Liver (tissue), 8 donors: ENCODE measurements at regions not wholly inside any gene's neighbourhood (a gene's known extent, or its start where the extent isn't known, plus 50 kb on each side); places are given as distances from the start of the nearest gene placed in this dataset.

Source experiments
- DNase-seq: peaks from one replicate; pipeline ENCODE4 v3.0.0-alpha.2; 2017; ENCODE audit warnings: low spot score
- H3K27ac ChIP-seq, 2 donors: one replicate each; pipeline ENCODE4 v1.7.0; 2013; ENCODE audit warnings: inconsistent platforms in 2 of 2, low read length in 2 of 2, control low read depth in 1 of 2, low read depth in 1 of 2, mild to moderate bottlenecking in 1 of 2
- H3K27me3 ChIP-seq, 4 donors: one replicate each; pipeline versions ENCODE4 v1.6.1 to v1.7.0; 2013; ENCODE audit warnings: low read length in 3 of 4, inconsistent platforms in 1 of 4, mild to moderate bottlenecking in 1 of 4, moderate library complexity in 1 of 4; ENCODE audit not compliant: control insufficient read depth in 4 of 4, insufficient read depth in 4 of 4
- H3K36me3 ChIP-seq, 4 donors: one replicate each; pipeline versions ENCODE4 v1.6.1 to v1.7.0; 2013; ENCODE audit warnings: low read length in 3 of 4, mild to moderate bottlenecking in 3 of 4, low read depth in 1 of 4, moderate library complexity in 1 of 4; ENCODE audit not compliant: control insufficient read depth in 4 of 4, insufficient read depth in 3 of 4
- H3K4me1 ChIP-seq, 4 donors: one replicate each; pipeline versions ENCODE4 v1.6.1 to v1.7.0; 2013; ENCODE audit warnings: low read length in 3 of 4, mild to moderate bottlenecking in 3 of 4, moderate library complexity in 1 of 4; ENCODE audit not compliant: control insufficient read depth in 4 of 4, insufficient read depth in 4 of 4
- H3K4me3 ChIP-seq, 3 donors: one replicate each; pipeline versions ENCODE4 v1.6.1 to v1.7.0; 2013; ENCODE audit warnings: low read length in 3 of 3, control low read depth in 1 of 3, low read depth in 1 of 3, mild to moderate bottlenecking in 1 of 3
- H3K9ac ChIP-seq, 2 donors: one replicate each; pipeline ENCODE4 v1.7.0; 2013; ENCODE audit warnings: low read length in 2 of 2, mild to moderate bottlenecking in 2 of 2, moderate library complexity in 2 of 2, control low read depth in 1 of 2, low read depth in 1 of 2
- H3K9me3 ChIP-seq, 4 donors: one replicate each; pipeline versions ENCODE4 v1.6.1 to v1.7.0; 2013; ENCODE audit warnings: low read length in 3 of 4; ENCODE audit not compliant: control insufficient read depth in 4 of 4
- EGR1 ChIP-seq, 2 donors: IDR thresholded peaks; 2 replicates each; pipeline ENCODE4 v1.6.1; 2016 to 2018; ENCODE audit warnings: antibody characterized with exemption in 2 of 2, low read depth in 2 of 2
- FOXA1 ChIP-seq: IDR thresholded peaks from 2 replicates; pipeline ENCODE4 v1.6.1; 2016; ENCODE audit warnings: antibody characterized with exemption
- FOXA2 ChIP-seq: IDR thresholded peaks from 2 replicates; pipeline ENCODE4 v1.6.1; 2016; ENCODE audit warnings: antibody characterized with exemption
- GABPA ChIP-seq, 2 donors: IDR thresholded peaks in 1 of 2; conservative IDR thresholded peaks in 1 of 2; 2 replicates each; pipeline ENCODE4 v1.6.1; 2016; ENCODE audit warnings: antibody characterized with exemption in 2 of 2, mild to moderate bottlenecking in 1 of 2, moderate library complexity in 1 of 2
- HNF4A ChIP-seq, 2 donors: conservative IDR thresholded peaks; 2 replicates each; pipeline ENCODE4 v1.6.1; 2016; ENCODE audit warnings: antibody characterized with exemption in 2 of 2, mild to moderate bottlenecking in 2 of 2
- HNF4G ChIP-seq: IDR thresholded peaks from 2 replicates; pipeline ENCODE4 v1.6.1; 2016; ENCODE audit warnings: antibody characterized with exemption
- JUND ChIP-seq, 2 donors: IDR thresholded peaks; 2 replicates each; pipeline ENCODE4 v1.6.1; 2016; ENCODE audit warnings: antibody characterized with exemption in 2 of 2
- NR2F2 ChIP-seq: IDR thresholded peaks from 2 replicates; pipeline ENCODE4 v1.6.1; 2016; ENCODE audit warnings: antibody characterized with exemption
- RAD21 ChIP-seq, 2 donors: IDR thresholded peaks; 2 replicates each; pipeline ENCODE4 v1.6.1; 2016; ENCODE audit warnings: antibody characterized with exemption in 2 of 2, mild to moderate bottlenecking in 2 of 2
- RXRA ChIP-seq, 2 donors: IDR thresholded peaks; 2 replicates each; pipeline ENCODE4 v1.6.1; 2017 to 2018; ENCODE audit warnings: antibody characterized with exemption in 2 of 2, mild to moderate bottlenecking in 1 of 2
- SP1 ChIP-seq: IDR thresholded peaks from 2 replicates; pipeline ENCODE4 v1.6.1; 2018; ENCODE audit warnings: antibody characterized with exemption, mild to moderate bottlenecking
- TAF1 ChIP-seq: conservative IDR thresholded peaks from 2 replicates; pipeline ENCODE4 v1.6.1; 2016; ENCODE audit warnings: antibody characterized with exemption, mild to moderate bottlenecking
- YY1 ChIP-seq: IDR thresholded peaks from 2 replicates; pipeline ENCODE4 v1.6.1; 2016; ENCODE audit warnings: antibody characterized with exemption, mild to moderate bottlenecking
- WGBS: extraction: QIAGEN DNeasy Blood & Tissue Kit; methylation state at CpG from one replicate; pipeline ENCODE4 v1.1.7; 2013; 5-methylcytosine and 5-hydroxymethylcytosine counted together
- TF ChIP-seq, protein P1 (sequence below): IDR thresholded peaks from 2 replicates; pipeline ENCODE4 v1.6.1; 2016; ENCODE audit warnings: antibody characterized with exemption
- TF ChIP-seq, protein P2 (sequence below): IDR thresholded peaks from 2 replicates; pipeline ENCODE4 v1.6.1; 2016; ENCODE audit warnings: antibody characterized with exemption, mild to moderate bottlenecking
- TF ChIP-seq, protein P3 (sequence below): IDR thresholded peaks from 2 replicates; pipeline ENCODE4 v1.6.1; 2016; ENCODE audit warnings: antibody characterized with exemption
- TF ChIP-seq, protein P4 (sequence below): IDR thresholded peaks from 2 replicates; pipeline ENCODE4 v1.6.1; 2016; ENCODE audit warnings: antibody characterized with exemption
- TF ChIP-seq, protein P5 (sequence below): fragments of 150-350 bp; IDR thresholded peaks from 2 replicates; pipeline ENCODE4 v1.5.1; 2017; ENCODE audit warnings: improper control_type of control experiment, low read depth, low read length; ENCODE audit not compliant: missing input control
- donor health status: healthy.
- donor health status: healthy.
- donor health status: healthy.
- donor health status: healthy.
- donor health status: healthy.

DNA sequence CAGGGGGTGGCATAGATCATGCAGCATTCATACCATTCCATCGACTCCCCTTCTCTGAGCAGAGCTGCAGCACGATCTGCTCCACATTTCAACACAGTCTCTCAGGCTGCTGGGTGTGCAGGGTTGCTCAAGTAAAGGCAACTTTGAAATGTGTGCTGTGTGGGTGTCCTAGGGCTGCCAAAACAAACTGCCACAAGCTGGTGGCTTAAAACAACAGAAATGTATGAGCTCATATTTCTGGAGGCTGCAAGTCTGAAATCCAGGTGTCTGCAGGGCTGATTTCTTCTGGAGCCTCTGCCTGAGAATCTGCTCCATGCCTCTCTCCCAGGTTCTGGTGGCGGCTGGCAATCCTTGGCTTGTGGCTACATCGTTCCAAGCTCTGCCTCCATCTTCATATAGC is 63.7 kb upstream of the WDFY2 start (continued):
- TF ChIP-seq, protein P1, sequence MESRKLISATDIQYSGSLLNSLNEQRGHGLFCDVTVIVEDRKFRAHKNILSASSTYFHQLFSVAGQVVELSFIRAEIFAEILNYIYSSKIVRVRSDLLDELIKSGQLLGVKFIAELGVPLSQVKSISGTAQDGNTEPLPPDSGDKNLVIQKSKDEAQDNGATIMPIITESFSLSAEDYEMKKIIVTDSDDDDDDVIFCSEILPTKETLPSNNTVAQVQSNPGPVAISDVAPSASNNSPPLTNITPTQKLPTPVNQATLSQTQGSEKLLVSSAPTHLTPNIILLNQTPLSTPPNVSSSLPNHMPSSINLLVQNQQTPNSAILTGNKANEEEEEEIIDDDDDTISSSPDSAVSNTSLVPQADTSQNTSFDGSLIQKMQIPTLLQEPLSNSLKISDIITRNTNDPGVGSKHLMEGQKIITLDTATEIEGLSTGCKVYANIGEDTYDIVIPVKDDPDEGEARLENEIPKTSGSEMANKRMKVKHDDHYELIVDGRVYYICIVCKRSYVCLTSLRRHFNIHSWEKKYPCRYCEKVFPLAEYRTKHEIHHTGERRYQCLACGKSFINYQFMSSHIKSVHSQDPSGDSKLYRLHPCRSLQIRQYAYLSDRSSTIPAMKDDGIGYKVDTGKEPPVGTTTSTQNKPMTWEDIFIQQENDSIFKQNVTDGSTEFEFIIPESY = peak; percentile 46
- TF ChIP-seq EGR1 (IDR thresholded peaks at IDR 0.05; ENCODE audit: low read depth in 2 of 2) = peak; percentile 84 to 86
- no peak for TF ChIP-seq YY1
- peak; percentile 86 for TF ChIP-seq SP1
- no peak for TF ChIP-seq GABPA (IDR thresholded peaks at IDR 0.05 in 1 of 2, conservative IDR thresholded peaks at IDR 0.05 in 1 of 2)
- no peak for TF ChIP-seq HNF4G

DNA sequence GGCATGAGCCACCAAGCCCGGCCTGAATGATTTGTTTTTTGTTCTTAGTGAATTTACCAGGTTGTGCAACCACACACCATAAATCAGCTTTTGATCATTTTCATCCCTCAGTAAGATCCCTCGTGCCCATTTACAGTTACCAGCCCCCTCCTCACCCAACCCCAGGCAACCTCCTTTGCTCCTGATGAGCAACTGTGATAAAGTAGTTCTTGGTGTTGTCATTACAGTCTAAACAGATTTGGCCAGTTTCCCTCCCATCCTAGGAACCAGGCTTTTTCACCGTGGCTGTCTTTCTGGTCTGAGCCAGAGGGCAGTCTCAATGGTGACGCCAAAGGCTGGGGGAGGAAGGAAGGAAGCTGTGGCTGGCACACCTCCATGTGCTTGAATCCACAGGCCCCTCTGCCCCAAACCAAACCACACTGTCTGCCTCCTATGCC is 61.2 kb upstream of the WDFY2 start:
- no peaks in the 10 kb centered on the region for H3K9me3 ChIP-seq
- H3K4me1 ChIP-seq = peaks cover 5 to 25% (median 10%) of the 10 kb centered on the region in 4 donors
- peak overlapping the region in 1 of 2 donors; percentile 81 for H3K9ac ChIP-seq
- peak overlapping the region; percentile 87 to 91 for H3K27ac ChIP-seq
- DNase-seq = no peak
- H3K4me3 ChIP-seq = no peak overlapping the region
- TF ChIP-seq, protein P2, sequence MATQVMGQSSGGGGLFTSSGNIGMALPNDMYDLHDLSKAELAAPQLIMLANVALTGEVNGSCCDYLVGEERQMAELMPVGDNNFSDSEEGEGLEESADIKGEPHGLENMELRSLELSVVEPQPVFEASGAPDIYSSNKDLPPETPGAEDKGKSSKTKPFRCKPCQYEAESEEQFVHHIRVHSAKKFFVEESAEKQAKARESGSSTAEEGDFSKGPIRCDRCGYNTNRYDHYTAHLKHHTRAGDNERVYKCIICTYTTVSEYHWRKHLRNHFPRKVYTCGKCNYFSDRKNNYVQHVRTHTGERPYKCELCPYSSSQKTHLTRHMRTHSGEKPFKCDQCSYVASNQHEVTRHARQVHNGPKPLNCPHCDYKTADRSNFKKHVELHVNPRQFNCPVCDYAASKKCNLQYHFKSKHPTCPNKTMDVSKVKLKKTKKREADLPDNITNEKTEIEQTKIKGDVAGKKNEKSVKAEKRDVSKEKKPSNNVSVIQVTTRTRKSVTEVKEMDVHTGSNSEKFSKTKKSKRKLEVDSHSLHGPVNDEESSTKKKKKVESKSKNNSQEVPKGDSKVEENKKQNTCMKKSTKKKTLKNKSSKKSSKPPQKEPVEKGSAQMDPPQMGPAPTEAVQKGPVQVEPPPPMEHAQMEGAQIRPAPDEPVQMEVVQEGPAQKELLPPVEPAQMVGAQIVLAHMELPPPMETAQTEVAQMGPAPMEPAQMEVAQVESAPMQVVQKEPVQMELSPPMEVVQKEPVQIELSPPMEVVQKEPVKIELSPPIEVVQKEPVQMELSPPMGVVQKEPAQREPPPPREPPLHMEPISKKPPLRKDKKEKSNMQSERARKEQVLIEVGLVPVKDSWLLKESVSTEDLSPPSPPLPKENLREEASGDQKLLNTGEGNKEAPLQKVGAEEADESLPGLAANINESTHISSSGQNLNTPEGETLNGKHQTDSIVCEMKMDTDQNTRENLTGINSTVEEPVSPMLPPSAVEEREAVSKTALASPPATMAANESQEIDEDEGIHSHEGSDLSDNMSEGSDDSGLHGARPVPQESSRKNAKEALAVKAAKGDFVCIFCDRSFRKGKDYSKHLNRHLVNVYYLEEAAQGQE = peak; percentile 10
- no peak for TF ChIP-seq JUND (IDR thresholded peaks at IDR 0.05)
- TF ChIP-seq, protein P3, sequence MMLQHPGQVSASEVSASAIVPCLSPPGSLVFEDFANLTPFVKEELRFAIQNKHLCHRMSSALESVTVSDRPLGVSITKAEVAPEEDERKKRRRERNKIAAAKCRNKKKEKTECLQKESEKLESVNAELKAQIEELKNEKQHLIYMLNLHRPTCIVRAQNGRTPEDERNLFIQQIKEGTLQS = no peak
- TF ChIP-seq EGR1 (IDR thresholded peaks at IDR 0.05; ENCODE audit: low read depth in 2 of 2) = no peak
- peak; percentile 19 for TF ChIP-seq FOXA2
- TF ChIP-seq RXRA (IDR thresholded peaks at IDR 0.05) = peak; percentile 71 to 82
- TF ChIP-seq, protein P4, sequence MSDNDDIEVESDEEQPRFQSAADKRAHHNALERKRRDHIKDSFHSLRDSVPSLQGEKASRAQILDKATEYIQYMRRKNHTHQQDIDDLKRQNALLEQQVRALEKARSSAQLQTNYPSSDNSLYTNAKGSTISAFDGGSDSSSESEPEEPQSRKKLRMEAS = peak; percentile 18
- TF ChIP-seq HNF4G = no peak
- peak; percentile 48 for TF ChIP-seq YY1
- no peak for TF ChIP-seq NR2F2
- TF ChIP-seq, protein P1 = no peak
- peak in 1 of 2 donors; percentile 58 for TF ChIP-seq HNF4A (conservative IDR thresholded peaks at IDR 0.05)
- peak; percentile 75 for TF ChIP-seq SP1
- TF ChIP-seq RAD21 (IDR thresholded peaks at IDR 0.05) = peak in 1 of 2 donors; percentile 51
- TF ChIP-seq, protein P5, sequence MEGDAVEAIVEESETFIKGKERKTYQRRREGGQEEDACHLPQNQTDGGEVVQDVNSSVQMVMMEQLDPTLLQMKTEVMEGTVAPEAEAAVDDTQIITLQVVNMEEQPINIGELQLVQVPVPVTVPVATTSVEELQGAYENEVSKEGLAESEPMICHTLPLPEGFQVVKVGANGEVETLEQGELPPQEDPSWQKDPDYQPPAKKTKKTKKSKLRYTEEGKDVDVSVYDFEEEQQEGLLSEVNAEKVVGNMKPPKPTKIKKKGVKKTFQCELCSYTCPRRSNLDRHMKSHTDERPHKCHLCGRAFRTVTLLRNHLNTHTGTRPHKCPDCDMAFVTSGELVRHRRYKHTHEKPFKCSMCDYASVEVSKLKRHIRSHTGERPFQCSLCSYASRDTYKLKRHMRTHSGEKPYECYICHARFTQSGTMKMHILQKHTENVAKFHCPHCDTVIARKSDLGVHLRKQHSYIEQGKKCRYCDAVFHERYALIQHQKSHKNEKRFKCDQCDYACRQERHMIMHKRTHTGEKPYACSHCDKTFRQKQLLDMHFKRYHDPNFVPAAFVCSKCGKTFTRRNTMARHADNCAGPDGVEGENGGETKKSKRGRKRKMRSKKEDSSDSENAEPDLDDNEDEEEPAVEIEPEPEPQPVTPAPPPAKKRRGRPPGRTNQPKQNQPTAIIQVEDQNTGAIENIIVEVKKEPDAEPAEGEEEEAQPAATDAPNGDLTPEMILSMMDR = no peak
- no peak for TF ChIP-seq GABPA (IDR thresholded peaks at IDR 0.05 in 1 of 2, conservative IDR thresholded peaks at IDR 0.05 in 1 of 2)
- peak; percentile 20 for TF ChIP-seq FOXA1
- TF ChIP-seq TAF1 = no peak
- WGBS = 16% methylated on average over 4 of the region's 4 CpGs
- no peaks in the 10 kb centered on the region for H3K36me3 ChIP-seq
- H3K27me3 ChIP-seq = no peaks in the 10 kb centered on the region
